ENCODE measurements at regions not wholly inside any gene's neighbourhood (a gene's known extent, or its start where the extent isn't known, plus 50 kb on each side); places are given as distances from the start of the nearest gene placed in this dataset.
A peak's percentile ranks its signal among the peaks of the same experiment; 100 is the strongest.

GRCh38 chr9:127561491-127562278, 50.4 kb upstream of the STXBP1 start:
- no peaks in the 10 kb centered on the region for H3K27me3 ChIP-seq
- peaks cover 84 to 98% (median 88%) of the 10 kb centered on the region in 4 donors for H3K4me1 ChIP-seq
- H3K27ac ChIP-seq = peak overlapping the region; percentile 87 to 97 (median 92)
- 14 to 18% methylated on average over 16 to 17 of the region's 17 CpGs for WGBS, 2 donors
- no peaks in the 10 kb centered on the region for H3K9me3 ChIP-seq
- peaks cover 0 to 35% (median 11%) of the 10 kb centered on the region in 4 donors for H3K36me3 ChIP-seq
- DNase-seq (peak; percentile 87 to 96), ATAC-seq (ENCODE audit: low FRiP score in 2 of 2) (peak; percentile 91 to 95)
- TF ChIP-seq EP300 (IDR thresholded peaks at IDR 0.05) (peak in 3 of 4 donors; percentile 12 to 67 (median 26)), POLR2A (IDR thresholded peaks at IDR 0.05) (peak in 1 of 4 donors; percentile 22), CTCF (IDR thresholded peaks at IDR 0.05) (no peak), POLR2AphosphoS5 (IDR thresholded peaks at IDR 0.05) (peak; percentile 72 to 93)
- no peak overlapping the region for H3K4me3 ChIP-seq
